Lung (tissue), 11 donors: ENCODE measurements at regions not wholly inside any gene's neighbourhood (a gene's known extent, or its start where the extent isn't known, plus 50 kb on each side); places are given as distances from the start of the nearest gene placed in this dataset.

Experiments used
- ATAC-seq: fragments of 200-7000 bp; cut with Tn5 transposase; one replicate; pipeline ENCODE4 v1.9.1; 2020; ENCODE audit warnings: moderate number of reproducible peaks; ENCODE audit not compliant: insufficient read depth, low FRiP score
- DNase-seq, 3 donors: peaks; one replicate each; pipeline ENCODE4 v3.0.0-alpha.2; 2013 to 2017
- H3K27ac ChIP-seq, 2 donors: one replicate each; pipeline ENCODE4 v1.5.1; 2013; ENCODE audit warnings: mild to moderate bottlenecking in 2 of 2, moderate library complexity in 2 of 2, control low read depth in 1 of 2, inconsistent platforms in 1 of 2, low read depth in 1 of 2, low read length in 1 of 2
- H3K27me3 ChIP-seq, 3 donors: one replicate each; pipeline ENCODE4 v1.5.1; 2013; ENCODE audit warnings: low read length in 2 of 3; ENCODE audit not compliant: control insufficient read depth in 3 of 3, insufficient read depth in 3 of 3
- H3K36me3 ChIP-seq, 4 donors: one replicate each; pipeline ENCODE4 v1.5.1; 2013; ENCODE audit warnings: low read length in 4 of 4, mild to moderate bottlenecking in 1 of 4, moderate library complexity in 1 of 4; ENCODE audit not compliant: control insufficient read depth in 4 of 4, insufficient read depth in 4 of 4
- H3K4me1 ChIP-seq, 5 donors: one replicate each; pipeline ENCODE4 v1.5.1; 2013; ENCODE audit warnings: low read length in 5 of 5, mild to moderate bottlenecking in 2 of 5, moderate library complexity in 1 of 5; ENCODE audit not compliant: control insufficient read depth in 5 of 5, insufficient read depth in 5 of 5
- H3K4me3 ChIP-seq: one replicate; pipeline ENCODE4 v1.5.1; 2013; ENCODE audit warnings: mild to moderate bottlenecking, control low read depth, moderate library complexity
- H3K9ac ChIP-seq, 2 donors: one replicate each; pipeline ENCODE4 v1.5.1; 2013; ENCODE audit warnings: low read length in 2 of 2, control low read depth in 1 of 2; ENCODE audit not compliant: insufficient read depth in 1 of 2
- H3K9me3 ChIP-seq, 4 donors: one replicate each; pipeline ENCODE4 v1.5.1; 2013; ENCODE audit warnings: low read length in 3 of 4, mild to moderate bottlenecking in 1 of 4, moderate library complexity in 1 of 4; ENCODE audit not compliant: control insufficient read depth in 4 of 4, insufficient read depth in 3 of 4
- WGBS, 2 donors: extraction: QIAGEN DNeasy Blood & Tissue Kit; methylation state at CpG; one replicate each; pipeline ENCODE4 v1.1.7; 2013; 5-methylcytosine and 5-hydroxymethylcytosine counted together
- TF ChIP-seq, protein P1 (sequence below): IDR thresholded peaks from 2 replicates; pipeline ENCODE4 v1.5.1; 2012; ENCODE audit warnings: mild to moderate bottlenecking; ENCODE audit errors: control extremely low read depth, extremely low read depth
- donor health status: control.
- donor health status: control.
- donor health status: Bipolar disorder and iron deficiency.
- donor health status: healthy.
- donor health status: DM: yes; HTN: yes; CAD: no.

DNA sequence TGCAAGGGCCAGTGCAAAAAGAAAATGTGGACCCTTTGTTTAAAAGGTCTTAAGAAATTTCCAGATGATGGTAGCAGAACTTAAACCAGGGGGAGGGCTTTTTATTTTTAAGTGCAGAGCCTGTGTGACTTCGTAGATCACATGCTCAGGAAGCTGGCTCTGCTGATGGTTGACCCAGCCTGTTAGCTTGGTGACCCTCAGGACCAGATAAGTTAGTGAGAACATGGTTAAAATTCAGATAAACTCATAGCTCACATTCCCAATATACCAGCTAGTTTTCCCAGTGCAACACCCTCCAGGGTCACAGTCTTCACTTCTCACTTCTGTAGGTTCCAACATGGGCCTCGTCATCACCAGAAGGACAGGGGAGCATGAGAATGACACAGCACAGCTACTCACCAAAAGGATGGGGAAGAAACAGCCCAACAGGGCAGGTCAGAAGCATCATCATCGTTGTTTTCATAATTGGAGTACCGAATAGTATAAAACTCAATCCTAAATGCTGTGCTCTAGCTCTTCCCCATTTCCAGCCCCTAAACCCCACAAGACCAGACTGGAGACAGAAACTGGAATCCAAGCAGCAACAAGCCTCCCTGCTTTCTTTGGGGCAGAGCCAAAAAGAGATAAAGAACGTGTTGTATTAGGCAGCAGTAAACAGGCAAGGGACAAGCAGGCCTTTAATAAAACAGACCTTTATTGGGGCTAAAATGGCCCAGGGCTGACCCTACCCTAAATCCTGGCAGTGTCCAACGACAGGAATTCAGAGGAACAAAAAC is 102.2 kb upstream of the ANKRD1 start:
- H3K4me1 ChIP-seq: peaks cover 2 to 25% (median 12%) of the 10 kb centered on the region in 5 donors
- peak; percentile 59 to 91 (median 86) for DNase-seq
- 71 to 79% methylated on average over 6 of the region's 6 CpGs for WGBS, 2 donors
- H3K4me3 ChIP-seq: no peak overlapping the region
- ATAC-seq: no peak
- no peak overlapping the region for H3K9ac ChIP-seq
- H3K9me3 ChIP-seq: no peaks in the 10 kb centered on the region
- H3K27ac ChIP-seq: peak overlapping the region; percentile 25 to 37
- no peaks in the 10 kb centered on the region for H3K36me3 ChIP-seq
- no peaks in the 10 kb centered on the region for H3K27me3 ChIP-seq
- TF ChIP-seq, protein P1, sequence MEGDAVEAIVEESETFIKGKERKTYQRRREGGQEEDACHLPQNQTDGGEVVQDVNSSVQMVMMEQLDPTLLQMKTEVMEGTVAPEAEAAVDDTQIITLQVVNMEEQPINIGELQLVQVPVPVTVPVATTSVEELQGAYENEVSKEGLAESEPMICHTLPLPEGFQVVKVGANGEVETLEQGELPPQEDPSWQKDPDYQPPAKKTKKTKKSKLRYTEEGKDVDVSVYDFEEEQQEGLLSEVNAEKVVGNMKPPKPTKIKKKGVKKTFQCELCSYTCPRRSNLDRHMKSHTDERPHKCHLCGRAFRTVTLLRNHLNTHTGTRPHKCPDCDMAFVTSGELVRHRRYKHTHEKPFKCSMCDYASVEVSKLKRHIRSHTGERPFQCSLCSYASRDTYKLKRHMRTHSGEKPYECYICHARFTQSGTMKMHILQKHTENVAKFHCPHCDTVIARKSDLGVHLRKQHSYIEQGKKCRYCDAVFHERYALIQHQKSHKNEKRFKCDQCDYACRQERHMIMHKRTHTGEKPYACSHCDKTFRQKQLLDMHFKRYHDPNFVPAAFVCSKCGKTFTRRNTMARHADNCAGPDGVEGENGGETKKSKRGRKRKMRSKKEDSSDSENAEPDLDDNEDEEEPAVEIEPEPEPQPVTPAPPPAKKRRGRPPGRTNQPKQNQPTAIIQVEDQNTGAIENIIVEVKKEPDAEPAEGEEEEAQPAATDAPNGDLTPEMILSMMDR: no peak

DNA sequence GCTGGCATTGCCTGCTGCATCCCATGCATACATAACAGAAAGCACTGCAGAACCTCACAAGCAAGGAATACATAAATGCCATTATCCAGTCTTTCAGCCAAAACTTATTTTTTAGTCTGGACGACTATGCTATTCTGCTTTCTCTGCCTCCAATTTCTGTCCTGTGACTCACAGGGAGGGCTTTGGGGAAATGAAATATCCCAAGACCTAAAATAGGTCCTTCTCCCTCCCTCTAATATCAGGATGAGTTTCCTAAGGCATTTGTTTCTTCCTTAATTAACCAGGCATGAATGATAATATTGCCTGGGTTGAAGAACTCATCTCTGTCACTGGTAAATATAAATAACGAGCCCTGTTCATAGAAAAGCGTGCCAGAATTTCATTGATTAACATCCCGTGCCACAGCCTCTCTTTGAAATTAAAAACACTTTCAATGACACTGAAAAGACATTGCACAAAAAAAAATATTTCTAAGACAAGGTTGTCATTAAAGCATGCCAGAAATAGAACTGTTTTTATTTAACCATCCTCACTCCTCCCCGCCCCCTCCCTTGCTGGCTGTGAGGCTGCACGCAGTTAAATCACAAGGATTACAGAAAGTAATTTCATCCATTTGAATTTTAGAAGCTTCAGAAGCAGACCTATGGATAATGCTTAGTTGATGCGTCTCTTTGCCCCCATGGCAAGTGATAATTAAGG is 103.0 kb upstream of the ANKRD1 start:
- no peak overlapping the region for H3K9ac ChIP-seq
- no peaks in the 10 kb centered on the region for H3K9me3 ChIP-seq
- DNase-seq (peak in 2 of 3 donors; percentile 34 to 37), ATAC-seq (no peak)
- H3K4me1 ChIP-seq: peaks cover 2 to 25% (median 12%) of the 10 kb centered on the region in 5 donors
- no peaks in the 10 kb centered on the region for H3K27me3 ChIP-seq
- H3K27ac ChIP-seq: peak overlapping the region; percentile 25 to 37
- WGBS, 2 donors: 79 to 83% methylated on average over 7 of the region's 7 CpGs
- TF ChIP-seq, protein P1: no peak
- no peak overlapping the region for H3K4me3 ChIP-seq
- H3K36me3 ChIP-seq: no peaks in the 10 kb centered on the region

DNA sequence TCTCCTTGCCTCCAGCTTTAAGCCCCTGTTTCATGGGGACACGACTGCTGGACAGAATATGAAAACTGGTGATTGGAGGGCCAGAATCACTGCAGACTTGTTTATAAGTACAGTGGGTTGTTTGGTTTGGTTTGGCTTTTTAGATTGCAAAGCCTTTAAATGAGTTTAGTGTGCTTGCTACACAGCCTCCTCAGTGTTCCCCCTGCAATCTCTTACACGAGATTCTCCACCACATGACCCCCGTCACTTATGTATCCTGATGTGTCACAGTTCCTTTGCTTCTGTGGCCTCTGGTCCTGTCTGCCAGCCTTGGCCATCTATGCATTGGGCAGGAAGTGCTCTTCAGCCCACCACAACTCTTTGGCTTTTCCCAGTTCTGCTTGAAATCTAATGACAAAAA is 103.7 kb upstream of the ANKRD1 start:
- no peak for ATAC-seq
- no peak overlapping the region for H3K4me3 ChIP-seq
- no peaks in the 10 kb centered on the region for H3K36me3 ChIP-seq
- H3K27ac ChIP-seq: no peak overlapping the region
- no peak for DNase-seq
- H3K9ac ChIP-seq: no peak overlapping the region
- H3K27me3 ChIP-seq: no peaks in the 10 kb centered on the region
- WGBS, 2 donors: 76 to 86% methylated on average over 3 of the region's 3 CpGs
- no peaks in the 10 kb centered on the region for H3K9me3 ChIP-seq
- peaks cover 2 to 25% (median 12%) of the 10 kb centered on the region in 5 donors for H3K4me1 ChIP-seq
- TF ChIP-seq, protein P1: no peak
